ENCODE measurements at regions not wholly inside any gene's neighbourhood (a gene's known extent, or its start where the extent isn't known, plus 50 kb on each side); places are given as distances from the start of the nearest gene placed in this dataset.
"Not testable (repeated sequence)": the region's sequence is repeated elsewhere in the genome, so short reads cannot be mapped to it uniquely, and the experiment has no call there.

GRCh38 chr16:52350031-52350642, 196.8 kb downstream of the TOX3 start:
- no peak for ATAC-seq
- Histone ChIP-seq H3K36me3 (ENCODE audit: insufficient read depth in 1 of 2, low read depth in 1 of 2) (no peaks in the 10 kb centered on the region), H3K9me3 (no peaks in the 10 kb centered on the region), H3K27me3 (ENCODE audit: insufficient read depth in 3 of 3, low read length in 2 of 3) (no peaks in the 10 kb centered on the region), H3K4me1 (no peaks in the 10 kb centered on the region), H3K4me3 (no peak overlapping the region), H3K27ac (no peak overlapping the region)
- intact Hi-C loops (cut with DNase I), result no loop called here
- TF ChIP-seq CTCF (IDR thresholded peaks at IDR 0.05), result no peak
- 57 to 64% (median 63%) methylated on average over 3 of the region's 3 CpGs for WGBS, 3 donors
- DNase-seq, result no peak

GRCh38 chr16:52346709-52347108, 200.2 kb downstream of the TOX3 start:
- TF ChIP-seq CTCF (IDR thresholded peaks at IDR 0.05), result no peak
- no peaks in the 10 kb centered on the region for H3K36me3 ChIP-seq (ENCODE audit: insufficient read depth in 1 of 2, low read depth in 1 of 2)
- H3K27me3 ChIP-seq (ENCODE audit: insufficient read depth in 3 of 3, low read length in 2 of 3), result no peaks in the 10 kb centered on the region
- no peak overlapping the region for H3K27ac ChIP-seq
- no peaks in the 10 kb centered on the region for H3K4me1 ChIP-seq
- 71 to 77% (median 76%) methylated on average over 2 of the region's 2 CpGs for WGBS, 3 donors
- no peak overlapping the region for H3K4me3 ChIP-seq
- DNase-seq (no peak), ATAC-seq (no peak)
- intact Hi-C loops (cut with DNase I), result no loop called here
- H3K9me3 ChIP-seq, result no peaks in the 10 kb centered on the region

GRCh38 chr16:52333673-52334072, 213.3 kb downstream of the TOX3 start:
- intact Hi-C loops (cut with DNase I); DNase-seq; H3K4me3 ChIP-seq; H3K9me3 ChIP-seq; H3K4me1 ChIP-seq; ATAC-seq; H3K27me3 ChIP-seq (ENCODE audit: insufficient read depth in 3 of 3, low read length in 2 of 3); H3K27ac ChIP-seq; H3K36me3 ChIP-seq (ENCODE audit: insufficient read depth in 1 of 2, low read depth in 1 of 2): not testable (repeated sequence)
- WGBS, 3 donors, result 86 to 92% (median 91%) methylated on average over 8 of the region's 8 CpGs

GRCh38 chr16:52320930-52321439, 226.0 kb downstream of the TOX3 start:
- no peak for ATAC-seq
- TF ChIP-seq CTCF (IDR thresholded peaks at IDR 0.05), result no peak
- no peaks in the 10 kb centered on the region for H3K27me3 ChIP-seq (ENCODE audit: insufficient read depth in 3 of 3, low read length in 2 of 3)
- no peaks in the 10 kb centered on the region for H3K36me3 ChIP-seq (ENCODE audit: insufficient read depth in 1 of 2, low read depth in 1 of 2)
- H3K4me1 ChIP-seq, result no peaks in the 10 kb centered on the region
- H3K4me3 ChIP-seq, result no peak overlapping the region
- WGBS, 3 donors, result 69 to 74% (median 71%) methylated on average over 6 of the region's 6 CpGs
- no peak for DNase-seq
- no peak overlapping the region for H3K27ac ChIP-seq
- H3K9me3 ChIP-seq, result no peaks in the 10 kb centered on the region
- intact Hi-C loops (cut with DNase I), result no loop called here

- ATAC-seq, result no peak
Measured at GRCh38 chr16:52318302-52319009, 228.5 kb downstream of the TOX3 start.

More at GRCh38 chr16:52318302-52319009, 228.5 kb downstream of the TOX3 start:
- intact Hi-C loops (cut with DNase I), result no loop called here
- 57 to 64% (median 62%) methylated on average over 2 of the region's 2 CpGs for WGBS, 3 donors
- no peaks in the 10 kb centered on the region for H3K27me3 ChIP-seq (ENCODE audit: insufficient read depth in 3 of 3, low read length in 2 of 3)
- no peak overlapping the region for H3K4me3 ChIP-seq
- no peak overlapping the region for H3K27ac ChIP-seq
- H3K4me1 ChIP-seq, result no peaks in the 10 kb centered on the region
- no peaks in the 10 kb centered on the region for H3K9me3 ChIP-seq
- H3K36me3 ChIP-seq (ENCODE audit: insufficient read depth in 1 of 2, low read depth in 1 of 2), result no peaks in the 10 kb centered on the region
- no peak for DNase-seq
- TF ChIP-seq CTCF (IDR thresholded peaks at IDR 0.05), result no peak

All from psoas muscle (tissue), 7 donors.